ENCODE measurements at regions not wholly inside any gene's neighbourhood (a gene's known extent, or its start where the extent isn't known, plus 50 kb on each side); places are given as distances from the start of the nearest gene placed in this dataset.

DNA sequence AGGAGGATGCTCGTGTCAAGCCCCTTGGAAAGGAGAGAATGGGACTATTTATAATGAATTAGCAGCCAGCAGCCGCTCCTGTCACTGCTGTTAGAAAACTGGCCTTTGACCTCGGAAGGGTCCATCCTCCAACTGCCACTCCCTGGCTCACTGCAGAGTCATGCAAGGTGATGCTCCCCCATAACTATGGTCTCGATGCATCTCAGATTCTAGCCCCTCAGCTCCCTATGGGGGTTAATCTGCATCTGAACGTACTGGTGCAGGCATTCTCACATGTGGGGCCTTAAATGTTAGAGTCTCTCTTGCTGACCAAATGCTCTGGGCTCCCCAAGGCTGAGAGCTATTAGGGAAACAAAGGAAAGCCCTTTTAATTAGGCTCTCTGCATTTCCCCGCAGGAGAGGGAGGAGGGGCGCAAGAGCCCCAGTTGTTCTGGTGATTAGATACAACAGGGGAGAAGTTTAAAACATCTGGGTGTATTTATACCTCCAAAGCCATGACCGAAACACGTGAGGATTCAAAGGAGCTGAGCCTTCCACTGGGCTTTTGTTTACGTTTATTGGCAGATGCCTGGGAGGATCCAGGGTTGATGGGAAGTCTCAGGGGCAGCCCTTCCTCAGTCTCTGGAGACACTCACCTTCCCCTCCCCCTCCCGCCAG lies 182.5 kb downstream of the OPA1 start:
- TF ChIP-seq, protein P1, sequence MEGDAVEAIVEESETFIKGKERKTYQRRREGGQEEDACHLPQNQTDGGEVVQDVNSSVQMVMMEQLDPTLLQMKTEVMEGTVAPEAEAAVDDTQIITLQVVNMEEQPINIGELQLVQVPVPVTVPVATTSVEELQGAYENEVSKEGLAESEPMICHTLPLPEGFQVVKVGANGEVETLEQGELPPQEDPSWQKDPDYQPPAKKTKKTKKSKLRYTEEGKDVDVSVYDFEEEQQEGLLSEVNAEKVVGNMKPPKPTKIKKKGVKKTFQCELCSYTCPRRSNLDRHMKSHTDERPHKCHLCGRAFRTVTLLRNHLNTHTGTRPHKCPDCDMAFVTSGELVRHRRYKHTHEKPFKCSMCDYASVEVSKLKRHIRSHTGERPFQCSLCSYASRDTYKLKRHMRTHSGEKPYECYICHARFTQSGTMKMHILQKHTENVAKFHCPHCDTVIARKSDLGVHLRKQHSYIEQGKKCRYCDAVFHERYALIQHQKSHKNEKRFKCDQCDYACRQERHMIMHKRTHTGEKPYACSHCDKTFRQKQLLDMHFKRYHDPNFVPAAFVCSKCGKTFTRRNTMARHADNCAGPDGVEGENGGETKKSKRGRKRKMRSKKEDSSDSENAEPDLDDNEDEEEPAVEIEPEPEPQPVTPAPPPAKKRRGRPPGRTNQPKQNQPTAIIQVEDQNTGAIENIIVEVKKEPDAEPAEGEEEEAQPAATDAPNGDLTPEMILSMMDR (optimal IDR thresholded peaks at IDR 0.05 in 1 of 3, IDR thresholded peaks at IDR 0.05 in 1 of 3, conservative IDR thresholded peaks at IDR 0.05 in 1 of 3; ENCODE audit: extremely low read depth in 1 of 3, insufficient read depth in 2 of 3, low read length in 3 of 3), result no peak
- no peak for TF ChIP-seq EZH2 (IDR thresholded peaks at IDR 0.05; ENCODE audit: low read length)

All from keratinocyte (primary cell).